HepG2 (cell line): ENCODE measurements at regions not wholly inside any gene's neighbourhood (a gene's known extent, or its start where the extent isn't known, plus 50 kb on each side); places are given as distances from the start of the nearest gene placed in this dataset.

ENCODE experiments used
- ATAC-seq: fragments of 200-7000 bp; cut with Tn5 transposase; 3 replicates; pipeline ENCODE4 v1.9.1; 2020; ENCODE audit warnings: mild to moderate bottlenecking, moderate library complexity
- BruUV-seq: library from RNA; stranded (reverse); fragments of 400-500 nt; replicated peaks from 2 replicates; lab custom pipeline; 2021; lab: Mats Ljungman, UMichigan
- CTCF ChIA-PET: fragments of 300-600 bp; formaldehyde crosslinking; extraction: SDS; loops from one replicate; lab custom pipeline; 2021; ENCODE audit warnings: low total read pairs, inconsistent platforms, low intra/inter-chr PET ratio; lab: Yijun Ruan, JAX
- POLR2A ChIA-PET: fragments of 350-600 bp; sonication (Branson Sonifier 250); formaldehyde crosslinking; loops from one replicate; lab custom pipeline; 2020; ENCODE audit warnings: antibody characterized with exemption, inconsistent platforms; lab: Yijun Ruan, JAX
- DNase-seq: peaks from one replicate; pipeline ENCODE4 v3.0.0-alpha.2; 2015; ENCODE audit warnings: low spot score
- FAIRE-seq: peaks from 3 replicates; lab custom pipeline; 2011; peaks lifted over from hg19 to GRCh38; lab: Jason Lieb, UNC
- H2AFZ ChIP-seq: one replicate; pipeline ENCODE4 v1.6.1; 2011; ENCODE audit warnings: low read length, inconsistent platforms
- H3K27ac ChIP-seq: fragments of 300-600 bp; 3 replicates; pipeline ENCODE4 v1.8.0; 2011; ENCODE audit warnings: mixed run types, mild to moderate bottlenecking, mixed read lengths, low read length, inconsistent platforms; ENCODE audit not compliant: insufficient read depth; ENCODE audit errors: extremely low read length
- H3K27me3 ChIP-seq, 2 experiments: fragments of 200-600 bp in 1 of 2; 2 replicates in 1 of 2; 3 replicates in 1 of 2; pipeline versions ENCODE4 v1.6.0 to v1.8.0; 2011; ENCODE audit warnings: low read length in 2 of 2, mild to moderate bottlenecking in 2 of 2, moderate library complexity in 2 of 2, inconsistent platforms in 1 of 2; ENCODE audit not compliant: insufficient read depth in 2 of 2, control insufficient read depth in 1 of 2
- H3K36me3 ChIP-seq, 2 experiments: fragments of 200-600 bp in 1 of 2; replicated peaks in 1 of 2; 2 replicates in 1 of 2; 3 replicates in 1 of 2; pipeline versions ENCODE4 v1.5.1 to v1.8.0; 2011; ENCODE audit warnings: low read length in 2 of 2, inconsistent platforms in 1 of 2; ENCODE audit not compliant: insufficient read depth in 2 of 2, control insufficient read depth in 1 of 2
- H3K4me1 ChIP-seq: 2 replicates; pipeline ENCODE4 v1.5.1; 2012; ENCODE audit warnings: low read length, inconsistent platforms; ENCODE audit not compliant: insufficient read depth
- H3K4me2 ChIP-seq: 2 replicates; pipeline ENCODE4 v1.6.0; 2011; ENCODE audit warnings: low read depth, low read length, inconsistent platforms
- H3K4me3 ChIP-seq, 3 experiments: fragments of 200-600 bp in 1 of 3; sonication (generic), shearing (Covaris generic) in 1 of 3; replicated peaks in 1 of 3; 2 replicates each; pipeline ENCODE4 v1.5.1; 2011 to 2016; ENCODE audit warnings: low read length in 3 of 3, inconsistent platforms in 2 of 3, low read depth in 2 of 3, mild to moderate bottlenecking in 2 of 3, control low read depth in 1 of 3, mixed read lengths in 1 of 3; ENCODE audit not compliant: insufficient read depth in 1 of 3
- H3K79me2 ChIP-seq: one replicate; pipeline ENCODE4 v1.6.1; 2011; ENCODE audit warnings: low read length, inconsistent platforms; ENCODE audit not compliant: insufficient read depth
- H3K9ac ChIP-seq: 2 replicates; pipeline ENCODE4 v1.6.0; 2011; ENCODE audit warnings: mild to moderate bottlenecking, low read depth, low read length, inconsistent platforms; ENCODE audit not compliant: insufficient read depth
- H3K9me3 ChIP-seq: 2 replicates; pipeline ENCODE4 v1.5.1; 2012; ENCODE audit warnings: mild to moderate bottlenecking, low read length
- H4K20me1 ChIP-seq: 2 replicates; pipeline ENCODE4 v1.6.0; 2011; ENCODE audit warnings: inconsistent platforms, mild to moderate bottlenecking, low read length, moderate library complexity; ENCODE audit not compliant: insufficient read depth
- DBP ChIP-seq: sonication (generic); formaldehyde crosslinking; IDR thresholded peaks from 2 replicates; pipeline ENCODE4 v1.4.0; 2020; ENCODE audit warnings: missing genetic modification reagents; ENCODE audit errors: not compliant biosample characterization
- NBN ChIP-seq: fragments of 450-650 bp; conservative IDR thresholded peaks from 2 replicates; pipeline ENCODE4 v1.6.1; 2017
- NONO ChIP-seq, 2 experiments: fragments of 450-650 bp in 1 of 2; sonication (generic) in 1 of 2; formaldehyde crosslinking in 1 of 2; IDR thresholded peaks in 1 of 2; conservative IDR thresholded peaks in 1 of 2; 2 replicates each; pipeline versions ENCODE4 v1.6.1 to v1.8.0; 2017 to 2022; ENCODE audit warnings: mild to moderate bottlenecking in 1 of 2, missing genetic modification reagents in 1 of 2, moderate library complexity in 1 of 2
- PAWR ChIP-seq: sonication (generic); formaldehyde crosslinking; IDR thresholded peaks from 2 replicates; pipeline ENCODE4 v1.4.0; 2020; ENCODE audit warnings: missing genetic modification reagents, mild to moderate bottlenecking, borderline replicate concordance
- RNF2 ChIP-seq: fragments of 450-650 bp; conservative IDR thresholded peaks from 2 replicates; pipeline ENCODE4 v1.6.1; 2016; ENCODE audit warnings: low read depth
- ZNF142 ChIP-seq: sonication (generic); formaldehyde crosslinking; IDR thresholded peaks from 2 replicates; pipeline ENCODE4 v1.4.0; 2020; ENCODE audit warnings: missing genetic modification reagents
- WGBS: methylation state at CpG from one replicate; pipeline ENCODE4 v1.1.6; 2017; ENCODE audit warnings: low lambda C conversion rate; 5-methylcytosine and 5-hydroxymethylcytosine counted together
- in situ Hi-C: cut with HindIII; loops from 2 replicates; pipeline ENCODE4 v1.10.0; 2017; ENCODE audit warnings: low pct_unique_long_range_greater_than_20kb; ENCODE audit not compliant: extremely low pct_ligation_motif_present
- intact Hi-C: fragments of 100-400 bp; cut with micrococcal nuclease; formaldehyde crosslinking; loops from one replicate; pipeline ENCODE4 v1.10.0; 2022; ENCODE audit not compliant: unreplicated experiment

- TF ChIP-seq ZNF142 (CRISPR knock-in tag) (no peak), RNF2 (no peak), NONO (IDR thresholded peaks at IDR 0.05) (no peak), NONO (CRISPR knock-in tag; conservative IDR thresholded peaks at IDR 0.05) (no peak), PAWR (CRISPR knock-in tag) (no peak)
- TF ChIP-seq, all 625 proteins: peak for 0
Measured at GRCh38 chr5:107303171-107303968, 367.4 kb downstream of the EFNA5 start (continued).

- FAIRE-seq = no peak
- Histone ChIP-seq H3K36me3 (no peaks in the 10 kb centered on the region), H3K27ac (no peak overlapping the region)
Measured at GRCh38 chr5:107302441-107302840, 368.3 kb downstream of the EFNA5 start.

More at GRCh38 chr5:107302441-107302840, 368.3 kb downstream of the EFNA5 start:
- Histone ChIP-seq H3K27me3 (no peaks in the 10 kb centered on the region), H3K4me3 (no peak overlapping the region), H4K20me1 (no peaks in the 10 kb centered on the region), H2AFZ (no peak overlapping the region)
- no TSS peak for BruUV-seq
- no peak for ATAC-seq
- in situ Hi-C loops = no loop called here
- intact Hi-C loops = no loop called here
- CTCF ChIA-PET = no interaction called here
- no peak for TF ChIP-seq DBP (CRISPR knock-in tag)
- no peak for TF ChIP-seq NBN
- TF ChIP-seq, all 625 proteins: peak for 0
- Histone ChIP-seq H3K4me2 (no peak overlapping the region), H3K4me1 (no peaks in the 10 kb centered on the region), H3K9ac (no peak overlapping the region), H3K9me3 (no peaks in the 10 kb centered on the region), H3K79me2 (no peaks in the 10 kb centered on the region)
- WGBS = 3% methylated on average over 3 of the region's 3 CpGs
- DNase-seq = no peak
- POLR2A ChIA-PET = no interaction called here
